Stimulated activated naive B cell treated with anti-CD40 and anti-IgM and Interleukin-4, amounts not matched to agents 10 μg/mL and 1 μg/mL and 100 μg/mL, for 72 hours (primary cell): ENCODE measurements at regions not wholly inside any gene's neighbourhood (a gene's known extent, or its start where the extent isn't known, plus 50 kb on each side); places are given as distances from the start of the nearest gene placed in this dataset.

ENCODE experiments used
- ATAC-seq, 2 donors: fragments of 150-1000 bp; cut with Tn5 transposase; replicated peaks; 2 replicates each; pipeline ENCODE4 v1.10.0; 2021; ENCODE audit warnings: moderate library complexity in 1 of 2
- DNase-seq: peaks from one replicate; pipeline ENCODE4 v3.0.0; 2021
- H3K27ac Mint-ChIP-seq: one replicate; pipeline ENCODE4 v1.8.0; 2022; ENCODE audit warnings: mild to moderate bottlenecking, mixed read lengths
- H3K27me3 Mint-ChIP-seq, 2 donors: one replicate each; pipeline ENCODE4 v1.8.0; 2022; ENCODE audit warnings: mixed read lengths in 2 of 2
- H3K36me3 Mint-ChIP-seq, 2 donors: one replicate each; pipeline ENCODE4 v1.8.0; 2022; ENCODE audit warnings: mixed read lengths in 2 of 2, mild to moderate bottlenecking in 1 of 2
- H3K4me1 Mint-ChIP-seq, 2 donors: one replicate each; pipeline ENCODE4 v1.8.0; 2022; ENCODE audit warnings: mixed read lengths in 2 of 2, mild to moderate bottlenecking in 1 of 2
- H3K4me3 Mint-ChIP-seq, 2 donors: one replicate each; pipeline ENCODE4 v1.8.0; 2022; ENCODE audit warnings: mild to moderate bottlenecking in 2 of 2, mixed read lengths in 2 of 2, moderate library complexity in 1 of 2
- H3K9me3 Mint-ChIP-seq, 2 donors: one replicate each; pipeline ENCODE4 v1.8.0; 2022; ENCODE audit warnings: mixed read lengths in 2 of 2, mild to moderate bottlenecking in 1 of 2

DNA sequence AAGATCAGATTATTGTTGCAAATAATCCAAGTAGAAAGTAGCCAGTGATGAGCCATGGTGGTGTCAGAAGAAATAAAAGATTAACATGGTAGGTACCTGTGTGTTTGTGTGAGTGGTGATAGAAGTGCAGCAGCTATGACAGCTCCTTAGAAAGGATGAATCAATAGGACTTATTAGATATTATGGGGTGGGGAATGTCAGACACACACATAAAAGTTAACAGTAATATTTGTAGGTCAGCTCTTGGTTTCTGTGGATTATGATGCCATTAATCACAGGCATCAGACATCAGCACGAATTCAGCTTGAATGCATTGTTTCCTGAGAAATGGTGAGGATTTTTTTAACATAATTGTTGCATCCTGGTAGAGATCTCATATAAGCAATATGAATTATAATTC is 695.7 kb downstream of the CENPC start:
- Mint-ChIP-seq H3K27me3 (no peaks in the 10 kb centered on the region), H3K4me1 (no peaks in the 10 kb centered on the region), H3K27ac (no peak overlapping the region), H3K4me3 (no peak overlapping the region), H3K9me3 (no peaks in the 10 kb centered on the region), H3K36me3 (no peaks in the 10 kb centered on the region)
- DNase-seq (no peak), ATAC-seq (no peak)

DNA sequence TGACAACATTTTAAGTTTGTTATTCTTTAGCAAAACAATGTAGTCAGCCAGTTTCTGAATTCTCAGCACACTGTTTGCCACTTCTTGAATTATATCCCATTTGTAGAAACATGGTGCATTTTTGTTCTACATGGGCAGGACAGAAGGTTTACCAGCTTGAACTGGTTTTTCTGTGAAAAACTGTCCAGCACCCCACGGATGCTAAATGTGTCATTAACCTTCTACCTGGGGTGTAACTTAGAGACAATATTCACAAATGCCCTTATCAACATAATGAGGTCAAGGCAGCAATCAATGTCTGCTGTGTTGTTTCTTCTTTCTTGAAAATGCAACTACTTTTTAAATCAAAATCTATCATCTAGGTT is 702.6 kb downstream of the CENPC start:
- no peak overlapping the region for H3K4me3 Mint-ChIP-seq
- ATAC-seq (no peak), DNase-seq (no peak)
- H3K36me3 Mint-ChIP-seq: no peaks in the 10 kb centered on the region
- H3K27ac Mint-ChIP-seq: no peak overlapping the region
- peaks cover 0 to 3% of the 10 kb centered on the region in 2 donors for H3K9me3 Mint-ChIP-seq
- no peaks in the 10 kb centered on the region for H3K27me3 Mint-ChIP-seq
- no peaks in the 10 kb centered on the region for H3K4me1 Mint-ChIP-seq

DNA sequence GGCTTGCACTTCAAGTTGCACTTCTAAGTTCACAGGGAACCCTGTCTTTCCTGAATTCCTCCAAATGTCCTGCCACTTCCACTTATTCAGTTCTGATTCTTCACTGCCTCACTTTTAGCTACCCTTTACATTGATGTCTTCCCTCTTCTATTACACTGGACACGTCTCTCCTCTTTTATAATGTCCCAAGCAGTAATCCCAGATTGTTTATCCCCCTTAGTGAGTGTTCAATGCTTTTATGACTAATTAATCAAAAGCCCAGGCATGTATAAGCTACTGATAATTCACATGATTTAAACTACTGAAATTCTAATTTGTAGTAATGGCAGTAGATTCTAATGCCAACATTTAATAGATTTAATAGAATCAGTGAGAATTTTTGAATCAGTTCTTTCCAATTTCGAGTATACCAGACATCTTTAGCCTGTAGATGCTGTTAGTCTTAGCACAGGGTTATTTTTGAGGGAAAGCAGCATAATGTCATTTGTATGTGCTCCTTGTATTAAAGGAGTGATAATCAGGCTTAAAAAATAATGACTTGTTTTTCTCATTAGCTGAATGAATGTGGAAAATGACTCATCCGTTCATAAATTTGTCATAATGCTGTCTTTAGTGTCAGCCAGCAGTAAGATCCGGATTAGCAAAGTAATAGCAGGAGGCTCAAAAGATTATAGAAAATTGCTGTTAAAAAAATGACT is 703.1 kb downstream of the CENPC start:
- Mint-ChIP-seq H3K27ac (no peak overlapping the region), H3K9me3 (peaks cover 0 to 3% of the 10 kb centered on the region in 2 donors), H3K36me3 (no peaks in the 10 kb centered on the region), H3K27me3 (no peaks in the 10 kb centered on the region), H3K4me1 (no peaks in the 10 kb centered on the region), H3K4me3 (no peak overlapping the region)
- DNase-seq: no peak
- no peak for ATAC-seq

DNA sequence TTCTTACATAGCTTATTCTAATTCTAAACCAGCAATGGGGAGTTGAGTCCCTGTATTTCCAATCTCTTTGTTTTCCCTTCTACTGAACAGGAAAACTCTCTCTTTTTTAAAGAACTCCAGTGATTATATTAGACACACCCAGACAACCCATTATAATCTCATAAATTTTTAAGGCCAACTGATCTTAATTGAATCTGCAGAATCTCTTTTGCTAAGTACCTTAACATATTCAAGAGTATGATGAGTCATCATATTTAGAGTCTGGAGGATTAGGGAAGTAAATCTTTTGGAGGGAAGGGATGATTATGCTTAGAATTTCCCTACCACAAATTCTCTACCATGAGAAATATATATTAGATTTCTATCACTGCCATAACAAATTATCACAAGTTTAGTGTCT is 705.1 kb downstream of the CENPC start:
- Mint-ChIP-seq H3K27ac (no peak overlapping the region), H3K4me1 (no peaks in the 10 kb centered on the region), H3K36me3 (no peaks in the 10 kb centered on the region), H3K4me3 (no peak overlapping the region), H3K27me3 (no peaks in the 10 kb centered on the region), H3K9me3 (peaks cover 0 to 3% of the 10 kb centered on the region in 2 donors)
- DNase-seq (no peak), ATAC-seq (no peak)

DNA sequence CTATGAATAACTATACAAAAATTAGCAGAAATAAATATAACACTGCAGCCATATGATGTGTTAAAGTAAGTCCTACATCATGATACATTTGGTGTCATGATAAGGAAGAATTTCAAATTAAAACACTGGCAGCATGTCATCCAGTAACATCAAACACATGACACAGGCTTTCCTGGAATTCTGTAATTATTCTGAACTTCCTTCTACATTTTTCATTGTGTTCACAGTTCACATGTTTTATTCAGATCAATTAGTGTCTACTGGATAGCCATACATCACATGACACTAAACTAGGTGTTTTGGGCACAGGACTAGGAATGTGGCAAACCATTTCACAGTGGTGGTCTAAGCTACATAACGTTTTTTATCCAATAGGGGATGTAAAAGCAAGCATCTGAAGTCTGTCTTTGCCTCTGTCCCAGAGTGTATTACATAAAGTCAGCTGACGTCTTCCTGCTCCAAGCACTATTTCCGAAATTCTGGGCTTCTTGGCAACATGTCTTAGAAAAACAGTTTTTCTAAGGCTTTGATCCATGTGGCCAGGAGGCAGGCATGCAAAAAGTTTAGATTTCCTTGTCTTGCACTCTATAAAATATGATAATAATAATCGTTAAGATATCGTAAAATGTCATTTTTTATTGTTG is 707.9 kb downstream of the CENPC start:
- H3K27ac Mint-ChIP-seq: no peak overlapping the region

DNA sequence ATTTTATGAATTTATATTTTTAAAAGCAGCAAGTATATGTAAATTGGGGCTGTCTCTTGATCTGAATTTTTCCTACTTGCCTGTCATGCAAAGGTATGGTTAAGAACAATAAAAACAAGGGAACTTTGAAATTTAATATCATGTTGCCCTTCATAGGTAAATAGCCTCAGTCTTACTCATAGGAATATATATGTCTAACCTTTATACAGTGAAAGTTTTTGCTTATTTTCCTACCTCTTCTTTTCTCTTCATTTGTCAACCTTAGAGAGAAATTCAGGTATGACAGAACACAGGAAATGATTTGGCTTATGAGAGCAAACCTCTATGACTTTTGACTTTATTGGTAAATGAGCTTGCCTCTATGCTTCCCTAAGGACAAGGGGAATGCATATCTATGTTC is 716.0 kb downstream of the CENPC start:
- H3K36me3 Mint-ChIP-seq: no peaks in the 10 kb centered on the region
- no peaks in the 10 kb centered on the region for H3K27me3 Mint-ChIP-seq
- no peaks in the 10 kb centered on the region for H3K4me1 Mint-ChIP-seq
- DNase-seq (no peak), ATAC-seq (no peak)
- peaks cover 1 to 8% of the 10 kb centered on the region in 2 donors for H3K9me3 Mint-ChIP-seq
- H3K27ac Mint-ChIP-seq: no peak overlapping the region
- H3K4me3 Mint-ChIP-seq: no peak overlapping the region

More for the DNA sequence above, 707.9 kb downstream of the CENPC start:
- Mint-ChIP-seq H3K9me3 (peaks cover 0 to 3% of the 10 kb centered on the region in 2 donors), H3K4me1 (no peaks in the 10 kb centered on the region), H3K27me3 (no peaks in the 10 kb centered on the region), H3K4me3 (no peak overlapping the region), H3K36me3 (no peaks in the 10 kb centered on the region)
- no peak for ATAC-seq
- DNase-seq: no peak

DNA sequence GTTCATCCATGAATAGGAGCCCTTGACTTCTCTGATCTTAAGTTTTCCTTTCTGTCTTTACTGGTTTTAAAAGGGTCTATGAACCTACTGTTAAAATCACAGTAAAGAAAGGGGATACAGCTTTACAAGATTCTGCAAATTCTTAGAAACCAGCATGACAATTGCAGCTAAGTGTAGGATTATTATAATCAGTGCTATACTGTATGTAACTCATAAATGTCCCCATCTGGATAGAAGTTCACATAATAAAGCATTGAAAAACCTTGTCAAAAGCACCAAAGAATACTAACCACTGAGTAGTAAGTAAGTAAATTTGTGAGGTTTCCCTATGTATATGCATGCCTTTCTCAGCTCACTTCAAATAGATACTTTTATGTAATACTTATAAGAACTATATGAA is 724.6 kb downstream of the CENPC start:
- Mint-ChIP-seq H3K27ac (no peak overlapping the region), H3K9me3 (peaks cover 2 to 8% of the 10 kb centered on the region in 2 donors), H3K4me3 (no peak overlapping the region), H3K36me3 (no peaks in the 10 kb centered on the region), H3K27me3 (no peaks in the 10 kb centered on the region), H3K4me1 (no peaks in the 10 kb centered on the region)
- no peak for DNase-seq
- no peak for ATAC-seq

DNA sequence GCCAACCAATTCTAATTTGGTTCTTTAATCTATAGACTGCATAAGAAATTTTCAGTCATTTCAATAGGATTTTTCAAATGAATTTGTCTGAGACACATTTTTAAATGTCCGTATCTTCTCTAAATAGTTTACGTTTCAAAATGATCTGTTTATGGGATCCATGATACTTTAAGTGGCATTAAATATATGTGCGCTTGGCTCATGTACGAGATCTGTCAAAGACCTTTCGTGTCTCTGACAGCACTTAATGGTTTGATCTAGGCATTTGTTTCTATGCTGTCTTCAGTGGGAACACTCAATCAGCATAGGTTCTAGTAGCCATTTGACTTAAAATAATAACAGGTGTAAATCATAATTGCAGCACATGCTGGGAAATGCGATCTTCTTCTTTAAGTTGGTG is 731.0 kb downstream of the CENPC start:
- no peak for DNase-seq
- Mint-ChIP-seq H3K4me1 (no peaks in the 10 kb centered on the region), H3K36me3 (no peaks in the 10 kb centered on the region), H3K9me3 (no peaks in the 10 kb centered on the region), H3K27ac (no peak overlapping the region), H3K4me3 (no peak overlapping the region), H3K27me3 (no peaks in the 10 kb centered on the region)
- no peak for ATAC-seq

DNA sequence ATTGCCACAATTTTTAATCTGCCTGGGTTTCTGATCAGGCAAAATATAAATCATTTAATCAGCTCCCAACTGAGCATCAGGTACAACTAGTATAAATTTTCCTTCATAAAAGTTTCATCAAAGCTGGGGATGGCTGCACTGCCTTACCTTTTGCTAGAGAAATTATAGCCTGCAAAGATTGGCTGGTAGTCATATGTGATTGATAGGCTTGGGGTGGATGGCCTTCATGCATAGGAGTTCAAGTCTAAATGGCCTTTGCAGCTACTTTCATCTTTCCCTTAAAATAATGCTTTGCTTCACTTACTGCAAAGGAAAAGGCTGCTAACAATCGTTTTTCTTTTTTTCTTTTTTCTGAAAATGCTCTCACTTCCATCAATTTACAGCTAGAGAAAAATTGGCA is 739.7 kb downstream of the CENPC start:
- H3K4me3 Mint-ChIP-seq: no peak overlapping the region
- no peak for DNase-seq
- no peaks in the 10 kb centered on the region for H3K27me3 Mint-ChIP-seq
- no peaks in the 10 kb centered on the region for H3K36me3 Mint-ChIP-seq
- ATAC-seq: no peak
- no peaks in the 10 kb centered on the region for H3K4me1 Mint-ChIP-seq
- no peak overlapping the region for H3K27ac Mint-ChIP-seq
- peaks cover 5 to 6% of the 10 kb centered on the region in 2 donors for H3K9me3 Mint-ChIP-seq

DNA sequence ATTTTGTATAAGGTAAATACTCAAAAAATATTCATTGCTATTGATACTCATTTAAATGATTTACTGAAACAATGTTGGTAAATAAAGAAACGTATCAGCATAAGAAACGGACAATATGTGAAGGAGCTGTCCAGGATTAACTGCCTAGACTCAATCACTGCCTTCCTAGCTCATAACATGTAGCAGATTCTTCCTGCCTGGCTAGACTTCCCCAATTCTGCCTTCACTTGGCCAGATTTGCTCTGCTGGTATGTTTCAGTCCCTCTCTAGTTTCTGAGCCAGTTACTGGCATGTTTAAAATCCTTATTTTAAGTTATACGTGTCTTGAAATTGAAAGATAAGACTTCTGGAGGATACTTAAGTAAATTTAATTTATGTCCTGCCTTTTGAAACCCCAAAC is 740.3 kb downstream of the CENPC start:
- peaks cover 5 to 6% of the 10 kb centered on the region in 2 donors for H3K9me3 Mint-ChIP-seq
- H3K27me3 Mint-ChIP-seq: no peaks in the 10 kb centered on the region
- no peak for ATAC-seq
- H3K27ac Mint-ChIP-seq: no peak overlapping the region
- no peak overlapping the region for H3K4me3 Mint-ChIP-seq
- DNase-seq: no peak
- no peaks in the 10 kb centered on the region for H3K4me1 Mint-ChIP-seq
- no peaks in the 10 kb centered on the region for H3K36me3 Mint-ChIP-seq

DNA sequence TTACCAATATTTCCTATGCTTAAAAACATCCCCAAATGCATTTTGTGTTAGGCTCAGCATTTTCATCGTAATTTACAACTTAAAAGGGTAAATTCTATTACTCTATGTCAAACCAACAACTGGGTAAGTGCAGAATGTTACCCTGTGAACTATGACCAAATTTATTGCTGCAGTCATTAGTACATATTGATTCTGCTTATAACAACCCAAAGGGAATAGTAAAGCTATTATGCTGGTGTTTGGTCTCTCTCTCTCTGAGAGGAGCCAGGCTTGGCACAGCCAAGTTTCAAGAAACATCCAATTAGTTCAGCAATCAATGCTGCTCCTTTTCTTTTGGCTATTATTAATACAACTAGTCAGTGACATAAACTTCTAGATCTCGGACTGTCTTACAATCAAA is 747.7 kb downstream of the CENPC start:
- ATAC-seq: no peak
- Mint-ChIP-seq H3K4me3 (no peak overlapping the region), H3K27me3 (no peaks in the 10 kb centered on the region), H3K9me3 (peaks cover 5 to 6% of the 10 kb centered on the region in 2 donors), H3K27ac (no peak overlapping the region), H3K4me1 (no peaks in the 10 kb centered on the region), H3K36me3 (no peaks in the 10 kb centered on the region)
- no peak for DNase-seq

DNA sequence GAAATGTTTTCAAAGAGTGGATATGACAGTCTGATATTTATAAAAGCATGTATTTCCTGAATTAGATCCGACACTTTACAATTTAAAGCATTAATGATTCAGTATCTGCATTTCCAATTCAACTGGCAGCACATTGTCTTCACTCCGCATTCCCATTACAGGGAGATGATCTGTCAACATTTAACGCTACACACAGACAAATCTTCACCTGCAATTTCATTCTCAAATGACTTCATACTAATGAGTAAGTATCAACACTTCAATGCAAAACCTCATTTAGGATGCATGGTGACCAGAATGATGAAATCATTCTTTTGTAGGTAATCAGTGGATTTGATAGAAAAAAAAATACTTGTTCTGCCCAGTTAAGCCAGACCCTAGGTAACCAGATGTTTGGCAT is 749.6 kb downstream of the CENPC start:
- Mint-ChIP-seq H3K36me3 (no peaks in the 10 kb centered on the region), H3K4me3 (no peak overlapping the region), H3K27ac (no peak overlapping the region), H3K4me1 (no peaks in the 10 kb centered on the region), H3K9me3 (peaks cover 0 to 1% of the 10 kb centered on the region in 2 donors), H3K27me3 (no peaks in the 10 kb centered on the region)
- DNase-seq (no peak), ATAC-seq (no peak)

DNA sequence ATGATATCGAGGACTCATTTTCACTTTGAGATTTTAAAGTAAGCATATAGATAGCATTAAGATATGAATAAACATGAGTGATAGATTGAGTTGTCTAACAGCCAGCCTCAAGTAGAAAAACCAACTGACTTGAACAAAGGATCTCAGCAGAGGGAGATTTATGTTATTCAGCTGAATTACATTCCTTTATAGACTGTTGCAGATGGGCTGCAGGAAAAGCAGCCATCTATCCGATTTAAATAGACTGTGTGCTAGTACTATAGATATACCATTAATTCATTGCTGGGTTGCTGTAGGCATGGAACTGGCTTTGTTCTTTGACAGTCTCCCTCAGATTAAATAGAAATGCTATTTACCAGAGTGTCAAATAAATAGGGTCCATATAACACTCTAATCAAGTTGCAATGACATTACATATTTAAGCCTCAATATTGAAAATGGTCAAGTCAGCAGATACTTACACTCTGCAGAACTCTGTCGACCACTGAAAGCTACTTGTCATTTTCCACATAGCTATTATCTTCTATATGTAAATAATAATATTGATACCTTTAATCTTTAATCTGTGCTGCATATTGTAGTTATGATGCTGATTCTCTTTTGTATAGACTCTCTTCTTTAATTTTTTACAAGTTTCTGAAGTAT is 750.8 kb downstream of the CENPC start:
- Mint-ChIP-seq H3K9me3 (peaks cover 0 to 1% of the 10 kb centered on the region in 2 donors), H3K27ac (no peak overlapping the region), H3K4me1 (no peaks in the 10 kb centered on the region), H3K4me3 (no peak overlapping the region), H3K36me3 (no peaks in the 10 kb centered on the region), H3K27me3 (no peaks in the 10 kb centered on the region)
- no peak for DNase-seq
- no peak for ATAC-seq

DNA sequence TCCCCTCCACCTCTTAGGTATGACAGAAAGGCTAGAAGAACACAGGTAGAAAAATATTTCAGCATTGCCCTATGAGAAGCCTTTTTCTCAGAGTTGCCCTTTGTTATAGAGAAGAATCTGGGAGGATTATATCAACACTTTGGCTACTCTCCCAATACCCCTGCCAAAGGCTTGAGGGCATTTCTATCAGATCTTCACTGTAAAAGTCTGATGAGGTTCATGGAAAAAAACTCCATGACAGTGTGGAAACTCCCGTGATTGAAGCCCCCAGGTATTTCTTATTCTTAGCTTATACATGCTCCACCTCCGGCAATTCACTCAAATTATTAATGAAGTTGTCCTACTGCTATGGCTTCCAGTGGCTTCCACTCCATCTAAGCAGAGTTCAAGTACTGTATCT is 753.6 kb downstream of the CENPC start:
- Mint-ChIP-seq H3K27me3 (no peaks in the 10 kb centered on the region), H3K27ac (no peak overlapping the region), H3K4me1 (no peaks in the 10 kb centered on the region), H3K36me3 (no peaks in the 10 kb centered on the region), H3K9me3 (peaks cover 0 to 1% of the 10 kb centered on the region in 2 donors), H3K4me3 (no peak overlapping the region)
- ATAC-seq (no peak), DNase-seq (no peak)

DNA sequence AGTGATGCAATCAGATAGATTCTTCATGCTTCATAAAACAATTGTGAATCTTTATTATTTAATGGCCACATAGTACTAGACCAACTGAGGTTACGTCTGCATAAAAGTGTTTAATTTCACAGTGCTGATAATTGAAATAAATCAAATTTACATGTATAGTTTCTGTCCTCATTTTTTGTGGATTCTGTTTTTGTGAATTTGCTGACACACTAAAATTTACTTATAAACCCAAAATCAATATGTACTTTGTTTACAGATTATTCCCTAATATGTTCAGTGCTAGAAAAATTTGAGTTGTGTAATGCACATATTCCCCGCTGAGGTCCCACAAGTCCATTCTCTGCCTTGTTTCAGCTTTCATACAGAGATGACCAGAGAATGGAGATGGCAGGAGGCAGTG is 759.8 kb downstream of the CENPC start:
- ATAC-seq (no peak), DNase-seq (no peak)
- Mint-ChIP-seq H3K27ac (no peak overlapping the region), H3K9me3 (no peaks in the 10 kb centered on the region), H3K36me3 (no peaks in the 10 kb centered on the region), H3K4me3 (no peak overlapping the region), H3K4me1 (no peaks in the 10 kb centered on the region), H3K27me3 (no peaks in the 10 kb centered on the region)
